Adrenal gland (tissue), 9 donors: ENCODE measurements at regions not wholly inside any gene's neighbourhood (a gene's known extent, or its start where the extent isn't known, plus 50 kb on each side); places are given as distances from the start of the nearest gene placed in this dataset.

Source experiments
- DNase-seq, 7 donors: peaks; one replicate each; pipeline ENCODE4 v3.0.0-alpha.2; 2019 to 2020
- H3K27ac ChIP-seq, 5 donors: fragments of 200-600 bp; sonication (generic) in 4 of 5; 1 replicate in 3 of 5; 2 replicates in 2 of 5; pipeline versions ENCODE4 v1.5.1 to v1.8.0; 2016 to 2020; ENCODE audit warnings: mild to moderate bottlenecking in 1 of 5
- H3K27me3 ChIP-seq: fragments of 200-600 bp; 2 replicates; pipeline ENCODE4 v1.8.0; 2021
- H3K36me3 ChIP-seq, 2 donors: fragments of 200-600 bp; replicated peaks in 1 of 2; 1 replicate in 1 of 2; 2 replicates in 1 of 2; pipeline versions ENCODE4 v1.5.1 to v1.8.0; 2018 to 2022
- H3K4me1 ChIP-seq, 2 donors: fragments of 200-600 bp; replicated peaks in 1 of 2; 1 replicate in 1 of 2; 2 replicates in 1 of 2; pipeline versions ENCODE4 v1.5.1 to v1.8.0; 2018 to 2021
- H3K4me3 ChIP-seq, 4 donors: fragments of 200-600 bp; sonication (generic) in 3 of 4; one replicate each; pipeline ENCODE4 v1.5.1; 2016 to 2018
- H3K9me3 ChIP-seq, 3 donors: fragments of 200-600 bp; sonication (generic) in 1 of 3; replicated peaks in 1 of 3; 1 replicate in 2 of 3; 2 replicates in 1 of 3; pipeline versions ENCODE4 v1.5.1 to v1.8.0; 2016 to 2021
- POLR2A ChIP-seq, 2 donors: fragments of 450-650 bp; IDR thresholded peaks; one replicate each; pipeline ENCODE4 v1.6.1; 2017; ENCODE audit warnings: antibody characterized with exemption in 2 of 2, mild to moderate bottlenecking in 2 of 2, moderate library complexity in 1 of 2
- WGBS, 4 donors: extraction: QIAGEN DNeasy Blood & Tissue Kit in 2 of 4; methylation state at CpG; one replicate each; pipeline versions ENCODE4 v1.1.5 to v1.1.7; 2013 to 2017; 5-methylcytosine and 5-hydroxymethylcytosine counted together
- intact Hi-C, 2 donors: fragments of 100-400 bp; cut with DNase I; formaldehyde crosslinking; loops; one replicate each; pipeline versions ENCODE4 v1.14.1 to v1.15.0; 2022 to 2023
- TF ChIP-seq, protein P1 (sequence below), 6 experiments: fragments of 450-650 bp in 4 of 6; fragments of 200-600 bp in 2 of 6; sonication (generic) in 1 of 6; IDR thresholded peaks; 1 replicate in 5 of 6; 2 replicates in 1 of 6; pipeline versions ENCODE4 v1.5.1 to v1.8.0; 2016 to 2021; ENCODE audit warnings: antibody characterized with exemption in 6 of 6, mild to moderate bottlenecking in 2 of 6, moderate library complexity in 1 of 6
- donor health status: healthy with polysubstance abuse.
- donor health status: Bipolar disorder and iron deficiency.
- donor health status: DM: yes; HTN: yes; CAD: no.
- donor health status: DM: no; HTN: no; CAD: no.
- donor health status: DM: no; HTN: no; CAD: no.

DNA sequence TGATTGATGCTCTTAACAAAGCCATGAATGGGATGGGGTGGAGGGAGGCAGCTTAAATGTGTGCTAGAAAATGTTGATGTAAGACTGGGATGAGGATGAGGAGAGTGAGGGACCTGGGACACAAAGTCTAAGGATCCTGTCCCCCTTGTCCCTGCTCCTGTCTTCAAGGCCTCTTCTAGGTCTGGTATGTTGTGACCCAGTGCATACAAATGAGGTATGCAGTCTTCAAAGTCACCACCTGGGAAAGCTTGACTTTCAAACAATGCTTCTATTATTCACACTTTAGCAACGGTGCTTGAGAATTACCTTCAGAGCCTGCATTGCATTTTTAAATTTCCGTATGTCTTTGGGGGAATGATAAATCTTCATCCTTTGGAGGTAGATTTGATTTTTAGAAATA is 88.4 kb upstream of the SLC34A2 start:
- Histone ChIP-seq H3K36me3 (no peaks in the 10 kb centered on the region), H3K27me3 (peaks cover 3% of the 10 kb centered on the region), H3K27ac (no peak overlapping the region), H3K9me3 (no peaks in the 10 kb centered on the region), H3K4me1 (no peaks in the 10 kb centered on the region), H3K4me3 (no peak overlapping the region)
- intact Hi-C loops: no loop called here
- TF ChIP-seq POLR2A (IDR thresholded peaks at IDR 0.05): no peak
- TF ChIP-seq, protein P1, sequence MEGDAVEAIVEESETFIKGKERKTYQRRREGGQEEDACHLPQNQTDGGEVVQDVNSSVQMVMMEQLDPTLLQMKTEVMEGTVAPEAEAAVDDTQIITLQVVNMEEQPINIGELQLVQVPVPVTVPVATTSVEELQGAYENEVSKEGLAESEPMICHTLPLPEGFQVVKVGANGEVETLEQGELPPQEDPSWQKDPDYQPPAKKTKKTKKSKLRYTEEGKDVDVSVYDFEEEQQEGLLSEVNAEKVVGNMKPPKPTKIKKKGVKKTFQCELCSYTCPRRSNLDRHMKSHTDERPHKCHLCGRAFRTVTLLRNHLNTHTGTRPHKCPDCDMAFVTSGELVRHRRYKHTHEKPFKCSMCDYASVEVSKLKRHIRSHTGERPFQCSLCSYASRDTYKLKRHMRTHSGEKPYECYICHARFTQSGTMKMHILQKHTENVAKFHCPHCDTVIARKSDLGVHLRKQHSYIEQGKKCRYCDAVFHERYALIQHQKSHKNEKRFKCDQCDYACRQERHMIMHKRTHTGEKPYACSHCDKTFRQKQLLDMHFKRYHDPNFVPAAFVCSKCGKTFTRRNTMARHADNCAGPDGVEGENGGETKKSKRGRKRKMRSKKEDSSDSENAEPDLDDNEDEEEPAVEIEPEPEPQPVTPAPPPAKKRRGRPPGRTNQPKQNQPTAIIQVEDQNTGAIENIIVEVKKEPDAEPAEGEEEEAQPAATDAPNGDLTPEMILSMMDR (IDR thresholded peaks at IDR 0.05): no peak
- WGBS, 4 donors: 68 to 81% (median 71%) methylated on average over 2 of the region's 2 CpGs
- DNase-seq: no peak

DNA sequence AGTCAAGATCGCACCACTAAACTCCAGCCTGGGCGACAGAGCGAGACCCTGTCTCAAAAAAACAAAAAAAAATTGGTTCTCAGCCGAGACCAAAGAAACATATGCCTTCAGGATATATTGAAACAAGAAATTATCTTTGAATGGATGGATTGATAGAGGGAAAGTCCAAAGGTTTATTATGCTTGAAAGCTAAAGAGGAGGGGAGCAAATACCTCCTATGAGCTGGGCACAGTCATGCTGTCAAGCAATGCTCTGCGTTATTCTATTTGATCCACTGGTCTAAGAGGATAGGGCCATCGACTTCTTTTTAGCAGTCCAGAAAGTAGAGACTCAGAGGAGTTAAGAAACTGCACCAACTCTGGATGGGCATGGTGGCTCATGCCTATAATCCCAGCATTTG is 85.9 kb upstream of the SLC34A2 start:
- no peak for DNase-seq
- H3K36me3 ChIP-seq: no peaks in the 10 kb centered on the region
- TF ChIP-seq POLR2A (IDR thresholded peaks at IDR 0.05): no peak
- TF ChIP-seq, protein P1 (IDR thresholded peaks at IDR 0.05): no peak
- peaks cover 3% of the 10 kb centered on the region for H3K27me3 ChIP-seq
- WGBS, 4 donors: 86 to 94% (median 87%) methylated on average over 6 of the region's 6 CpGs
- no peak overlapping the region for H3K27ac ChIP-seq
- no peak overlapping the region for H3K4me3 ChIP-seq
- intact Hi-C loops: no loop called here
- H3K4me1 ChIP-seq: no peaks in the 10 kb centered on the region
- no peaks in the 10 kb centered on the region for H3K9me3 ChIP-seq

DNA sequence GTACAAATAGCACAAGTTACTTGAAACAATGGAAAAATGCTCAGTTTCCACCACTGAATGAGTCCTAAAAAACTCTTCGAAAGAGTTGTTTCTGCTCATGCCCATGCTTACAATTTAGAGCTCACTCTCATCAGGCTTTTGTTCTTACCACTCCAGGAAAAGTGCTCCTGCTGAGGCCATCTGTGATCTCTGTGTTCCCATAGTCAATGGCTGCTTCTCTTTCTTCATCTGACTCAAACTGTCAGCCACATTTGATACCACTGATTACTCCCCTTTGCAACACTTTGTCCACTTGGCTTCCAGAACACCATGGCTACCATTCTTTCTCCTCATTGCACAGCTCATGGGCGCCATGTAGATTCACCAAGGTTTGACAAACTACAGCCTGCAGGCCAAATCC is 80.0 kb upstream of the SLC34A2 start:
- 68 to 93% (median 84%) methylated on average over 2 of the region's 2 CpGs for WGBS, 4 donors
- Histone ChIP-seq H3K4me1 (no peaks in the 10 kb centered on the region), H3K27ac (no peak overlapping the region), H3K36me3 (no peaks in the 10 kb centered on the region), H3K9me3 (no peaks in the 10 kb centered on the region), H3K27me3 (peaks cover 3% of the 10 kb centered on the region), H3K4me3 (no peak overlapping the region)
- TF ChIP-seq, protein P1 (IDR thresholded peaks at IDR 0.05): no peak
- no peak for TF ChIP-seq POLR2A (IDR thresholded peaks at IDR 0.05)
- DNase-seq: no peak
- intact Hi-C loops: no loop called here

DNA sequence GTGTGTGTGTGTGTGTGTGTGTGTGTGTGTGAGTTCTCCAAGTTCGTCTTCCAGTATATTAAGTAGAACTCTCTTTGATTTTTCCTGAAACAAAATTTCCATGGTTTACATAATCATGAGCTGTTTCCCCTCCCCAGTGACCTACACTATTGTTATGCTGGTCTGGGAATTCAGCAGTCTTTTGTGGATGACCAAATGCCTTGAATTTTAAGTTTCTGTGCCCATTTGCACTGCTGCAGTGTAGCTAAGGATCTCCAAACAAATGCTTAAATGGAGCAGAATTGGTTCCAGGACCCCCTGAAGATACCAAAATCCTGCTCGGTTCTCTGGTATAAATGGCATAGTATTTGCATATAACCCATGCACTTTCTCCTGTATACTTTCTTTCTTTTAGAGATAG is 77.2 kb upstream of the SLC34A2 start:
- TF ChIP-seq, protein P1 (IDR thresholded peaks at IDR 0.05): no peak
- TF ChIP-seq POLR2A (IDR thresholded peaks at IDR 0.05): no peak
- Histone ChIP-seq H3K27ac (no peak overlapping the region), H3K27me3 (no peaks in the 10 kb centered on the region), H3K9me3 (no peaks in the 10 kb centered on the region), H3K36me3 (no peaks in the 10 kb centered on the region), H3K4me1 (no peaks in the 10 kb centered on the region), H3K4me3 (no peak overlapping the region)
- intact Hi-C loops: no loop called here
- DNase-seq: no peak
- 43 to 73% (median 59%) methylated on average over 2 of the region's 2 CpGs for WGBS, 4 donors
